A549 (cell line): ENCODE measurements at regions not wholly inside any gene's neighbourhood (a gene's known extent, or its start where the extent isn't known, plus 50 kb on each side); places are given as distances from the start of the nearest gene placed in this dataset.

Source experiments
- ATAC-seq, 2 experiments: fragments of 200-7000 bp in 1 of 2; fragments of >200 bp in 1 of 2; cut with Nextera tagmentation in 1 of 2; cut with Tn5 transposase in 1 of 2; 3 replicates each; pipeline versions ENCODE4 v1.8.0 to v1.9.1; 2018 to 2020; ENCODE audit warnings: mild to moderate bottlenecking in 1 of 2, moderate library complexity in 1 of 2
- CTCF ChIA-PET: fragments of 300-600 bp; sonication (Branson Sonifier 250); formaldehyde crosslinking; extraction: SDS; loops from one replicate; lab custom pipeline; 2021; ENCODE audit warnings: antibody characterized with exemption, inconsistent platforms; lab: Yijun Ruan, JAX
- POLR2A ChIA-PET: fragments of 350-600 bp; formaldehyde crosslinking; extraction: SDS; loops from one replicate; lab custom pipeline; 2021; ENCODE audit warnings: antibody characterized with exemption, inconsistent platforms; lab: Yijun Ruan, JAX
- DNase-seq, 2 experiments: peaks; one replicate each; pipeline versions ENCODE4 v3.0.0 to v3.0.0-alpha.2; 2011 to 2016; ENCODE audit warnings: low read depth in 1 of 2, low spot score in 1 of 2
- FAIRE-seq: peaks from 2 replicates; lab custom pipeline; 2011; peaks lifted over from hg19 to GRCh38; lab: Jason Lieb, UNC
- H3K27ac ChIP-seq, 2 experiments: fragments of >200 bp; sonication (Bioruptor Twin); formaldehyde crosslinking; 3 replicates each; pipeline ENCODE4 v1.5.1; 2016 to 2017
- H3K4me1 ChIP-seq: fragments of >200 bp; sonication (Bioruptor Twin); formaldehyde crosslinking; 3 replicates; pipeline ENCODE4 v1.6.1; 2016
- H3K4me2 ChIP-seq: fragments of >200 bp; sonication (Bioruptor Twin); formaldehyde crosslinking; 3 replicates; pipeline ENCODE4 v1.6.1; 2016
- H3K4me3 ChIP-seq: fragments of >200 bp; sonication (Bioruptor Twin); formaldehyde crosslinking; 3 replicates; pipeline ENCODE4 v1.5.1; 2016
- H3K9me3 ChIP-seq: fragments of >200 bp; sonication (Bioruptor Twin); formaldehyde crosslinking; 3 replicates; pipeline ENCODE4 v1.6.1; 2016
- ATOH8 ChIP-seq: fragments of 250-450 bp; sonication (Bioruptor Pico); IDR thresholded peaks from 2 replicates; pipeline ENCODE4 v1.5.0; 2020; ENCODE audit warnings: low read depth, mild to moderate bottlenecking, moderate library complexity
- CBX2 ChIP-seq: fragments of 200-600 bp; sonication (generic); IDR thresholded peaks from 2 replicates; pipeline ENCODE4 v1.6.1; 2016; ENCODE audit warnings: low read depth, mild to moderate bottlenecking, borderline replicate concordance
- CHD4 ChIP-seq: fragments of 200-600 bp; sonication (generic); IDR thresholded peaks from 2 replicates; pipeline ENCODE4 v1.6.1; 2016; ENCODE audit warnings: antibody characterized with exemption, mild to moderate bottlenecking, borderline replicate concordance
- EHMT2 ChIP-seq: fragments of 200-600 bp; sonication (generic); IDR thresholded peaks from 2 replicates; pipeline ENCODE4 v1.6.1; 2016; ENCODE audit warnings: antibody characterized with exemption, low read depth, mild to moderate bottlenecking, moderate library complexity
- ELK1 ChIP-seq: fragments of 150-350 bp; IDR thresholded peaks from 2 replicates; pipeline ENCODE4 v1.6.1; 2014; ENCODE audit warnings: low read depth, mild to moderate bottlenecking, low read length
- ESRRA ChIP-seq: fragments of 150-350 bp; IDR thresholded peaks from 2 replicates; pipeline ENCODE4 v1.6.1; 2014; ENCODE audit warnings: mild to moderate bottlenecking, low read length, borderline replicate concordance
- FOSL2 ChIP-seq, 2 experiments: fragments of 450-650 bp in 1 of 2; fragments of >200 bp in 1 of 2; sonication (Bioruptor Twin) in 1 of 2; formaldehyde crosslinking; IDR thresholded peaks; 2 replicates each; pipeline versions ENCODE4 v1.5.0 to v1.6.1; 2016 to 2020; ENCODE audit warnings: mild to moderate bottlenecking in 1 of 2, moderate library complexity in 1 of 2
- GATA3 ChIP-seq: IDR thresholded peaks from 2 replicates; pipeline ENCODE4 v1.6.1; 2012; ENCODE audit warnings: borderline replicate concordance
- HES2 ChIP-seq: fragments of >200 bp; sonication (Bioruptor Twin); formaldehyde crosslinking; IDR thresholded peaks from 2 replicates; pipeline ENCODE4 v1.6.1; 2016
- KDM1A ChIP-seq: fragments of 200-600 bp; sonication (generic); IDR thresholded peaks from 2 replicates; pipeline ENCODE4 v1.6.1; 2016; ENCODE audit warnings: low read depth, mild to moderate bottlenecking
- MAFK ChIP-seq: fragments of 450-650 bp; IDR thresholded peaks from 2 replicates; pipeline ENCODE4 v1.6.1; 2014; ENCODE audit not compliant: partially characterized antibody
- NPAS2 ChIP-seq: fragments of 250-450 bp; sonication (Bioruptor Pico); IDR thresholded peaks from 2 replicates; pipeline ENCODE4 v1.8.0; 2022; ENCODE audit warnings: mild to moderate bottlenecking, moderate library complexity, borderline replicate concordance
- REST ChIP-seq: fragments of 200-600 bp; sonication (generic); IDR thresholded peaks from 2 replicates; pipeline ENCODE4 v1.6.1; 2016; ENCODE audit warnings: antibody characterized with exemption, mild to moderate bottlenecking, moderate library complexity
- TFCP2L1 ChIP-seq: fragments of 250-450 bp; sonication (Bioruptor Pico); IDR thresholded peaks from 2 replicates; pipeline ENCODE4 v1.5.0; 2021; ENCODE audit warnings: mild to moderate bottlenecking
- USF2 ChIP-seq: fragments of 450-650 bp; IDR thresholded peaks from 2 replicates; pipeline ENCODE4 v1.6.1; 2014; ENCODE audit warnings: antibody characterized with exemption
- ZC3H11A ChIP-seq: fragments of 450-650 bp; IDR thresholded peaks from 2 replicates; pipeline ENCODE4 v1.6.1; 2014; ENCODE audit warnings: antibody characterized with exemption, mild to moderate bottlenecking
- ZFP36 ChIP-seq: fragments of 450-650 bp; IDR thresholded peaks from 2 replicates; pipeline ENCODE4 v1.6.1; 2014; ENCODE audit warnings: borderline replicate concordance; ENCODE audit not compliant: partially characterized antibody
- ZSCAN20 ChIP-seq: fragments of 250-450 bp; sonication (Bioruptor Pico); IDR thresholded peaks from 2 replicates; pipeline ENCODE4 v1.8.0; 2022; ENCODE audit warnings: mild to moderate bottlenecking, moderate library complexity
- WGBS: methylation state at CpG from one replicate; pipeline ENCODE4 v1.1.6; 2017; ENCODE audit errors: missing lambda C conversion rate; 5-methylcytosine and 5-hydroxymethylcytosine counted together

- no peak for TF ChIP-seq TFCP2L1
- TF ChIP-seq EHMT2 = no peak
- no peak for TF ChIP-seq REST
- no peak for TF ChIP-seq FOSL2 (IDR thresholded peaks at IDR 0.05)
- no peak for TF ChIP-seq FOSL2 (CRISPR knock-in tag; IDR thresholded peaks at IDR 0.05)
- no peak for TF ChIP-seq ZFP36
- TF ChIP-seq ZSCAN20 = no peak
- no peak for TF ChIP-seq ATOH8 (CRISPR knock-in tag)
- no peak for TF ChIP-seq ELK1
- TF ChIP-seq ZC3H11A = no peak
- no peak for TF ChIP-seq HES2
- TF ChIP-seq NPAS2 (CRISPR knock-in tag) = no peak
- no peak for TF ChIP-seq ESRRA
- no peak for TF ChIP-seq GATA3
- TF ChIP-seq MAFK = no peak
- no peak for TF ChIP-seq USF2
- no peak for TF ChIP-seq CHD4
- no peak for TF ChIP-seq KDM1A
- DNase-seq = no peak
- CTCF ChIA-PET = interaction anchor here (0.9 kb wide), 1 partner anchor 21 kb away, joined by 3 read pairs; no protein-coding TSS in a partner anchor
- no peaks in the 10 kb centered on the region for H3K9me3 ChIP-seq
- H3K4me1 ChIP-seq = no peaks in the 10 kb centered on the region
- POLR2A ChIA-PET = no interaction called here
- no peak overlapping the region for H3K27ac ChIP-seq
- 32% methylated on average over 4 of the region's 4 CpGs for WGBS
- no peak for FAIRE-seq
- no peak overlapping the region for H3K4me2 ChIP-seq
- ATAC-seq = no peak
- no peak overlapping the region for H3K4me3 ChIP-seq
Measured at GRCh38 chr3:106913966-106914365, 463.3 kb upstream of the CCDC54 start.

- no peak for TF ChIP-seq CBX2
- TF ChIP-seq MAFK = peak; percentile 62
- WGBS = 38% methylated on average over 3 of the region's 3 CpGs
- CTCF ChIA-PET = no interaction called here
- Histone ChIP-seq H3K4me3 (no peak overlapping the region), H3K4me2 (no peak overlapping the region), H3K9me3 (no peaks in the 10 kb centered on the region), H3K4me1 (no peaks in the 10 kb centered on the region), H3K27ac (no peak overlapping the region)
- POLR2A ChIA-PET = no interaction called here
- DNase-seq (no peak), FAIRE-seq (no peak), ATAC-seq (no peak)
Measured at GRCh38 chr3:106920609-106921008, 456.6 kb upstream of the CCDC54 start.
